Nephron progenitor cell (in vitro differentiated cells): ENCODE measurements at regions not wholly inside any gene's neighbourhood (a gene's known extent, or its start where the extent isn't known, plus 50 kb on each side); places are given as distances from the start of the nearest gene placed in this dataset.
A peak's percentile ranks its signal among the peaks of the same experiment; 100 is the strongest.

Experiments
- DNase-seq: peaks from one replicate; pipeline ENCODE4 v3.0.0; 2021
- H3K27ac Mint-ChIP-seq: 2 replicates; pipeline ENCODE4 v1.8.0; 2021; ENCODE audit warnings: mild to moderate bottlenecking, moderate library complexity, mixed read lengths
- H3K27me3 Mint-ChIP-seq: 2 replicates; pipeline ENCODE4 v1.8.0; 2021; ENCODE audit warnings: mild to moderate bottlenecking, low read depth, mixed read lengths; ENCODE audit not compliant: poor library complexity
- H3K36me3 Mint-ChIP-seq: 2 replicates; pipeline ENCODE4 v1.8.0; 2021; ENCODE audit warnings: low read depth, mixed read lengths
- H3K4me1 Mint-ChIP-seq: 2 replicates; pipeline ENCODE4 v1.8.0; 2021; ENCODE audit warnings: mixed read lengths
- H3K4me3 Mint-ChIP-seq: 2 replicates; pipeline ENCODE4 v1.8.0; 2021; ENCODE audit warnings: mild to moderate bottlenecking, moderate library complexity, mixed read lengths
- H3K9me3 Mint-ChIP-seq: 2 replicates; pipeline ENCODE4 v1.8.0; 2021; ENCODE audit warnings: mild to moderate bottlenecking, moderate library complexity, mixed read lengths
- CTCF ChIP-seq: fragments of 200-600 bp; sonication (generic); IDR thresholded peaks from 2 replicates; pipeline ENCODE4 v1.5.0; 2021; ENCODE audit warnings: antibody characterized with exemption

GRCh38 chr5:18433336-18433735 lies 799.1 kb downstream of the TAF11L14 start:
- no peak overlapping the region for H3K4me3 Mint-ChIP-seq
- no peak for DNase-seq
- no peak for TF ChIP-seq CTCF
- no peaks in the 10 kb centered on the region for H3K4me1 Mint-ChIP-seq
- no peak overlapping the region for H3K27ac Mint-ChIP-seq
- H3K27me3 Mint-ChIP-seq, result no peaks in the 10 kb centered on the region
- peaks cover 8% of the 10 kb centered on the region for H3K9me3 Mint-ChIP-seq
- no peaks in the 10 kb centered on the region for H3K36me3 Mint-ChIP-seq

- Mint-ChIP-seq H3K36me3 (no peaks in the 10 kb centered on the region), H3K27ac (no peak overlapping the region), H3K4me3 (no peak overlapping the region), H3K9me3 (peaks cover 10% of the 10 kb centered on the region), H3K27me3 (no peaks in the 10 kb centered on the region), H3K4me1 (no peaks in the 10 kb centered on the region)
- TF ChIP-seq CTCF, result no peak
- DNase-seq, result no peak
Observed at GRCh38 chr5:18438126-18438525, 803.9 kb downstream of the TAF11L14 start.

DNA sequence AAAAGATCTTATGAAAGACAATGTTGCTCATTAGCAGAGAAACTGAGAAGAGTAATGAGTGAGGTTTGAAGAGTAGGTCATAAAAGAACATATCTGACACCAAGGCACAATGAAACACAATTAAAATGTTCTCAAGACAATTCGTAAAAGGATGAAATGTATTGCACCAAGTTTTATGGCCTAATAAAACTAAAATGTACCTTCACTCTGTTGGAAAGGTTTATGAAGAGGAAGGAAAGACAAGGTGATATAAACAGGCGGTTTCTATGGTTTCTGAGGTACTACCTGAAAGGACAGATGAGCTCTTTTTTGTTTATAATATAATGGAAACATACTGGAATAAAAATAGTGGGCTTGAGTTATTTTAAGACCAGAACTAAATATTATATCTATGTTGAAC lies 821.3 kb downstream of the TAF11L14 start:
- TF ChIP-seq CTCF, result no peak
- Mint-ChIP-seq H3K9me3 (peaks cover 10% of the 10 kb centered on the region), H3K36me3 (no peaks in the 10 kb centered on the region), H3K27ac (no peak overlapping the region), H3K27me3 (no peaks in the 10 kb centered on the region), H3K4me3 (no peak overlapping the region), H3K4me1 (peaks cover 19% of the 10 kb centered on the region)
- DNase-seq, result no peak

- no peak overlapping the region for H3K4me3 Mint-ChIP-seq
- no peaks in the 10 kb centered on the region for H3K36me3 Mint-ChIP-seq
- no peak for DNase-seq
- H3K9me3 Mint-ChIP-seq, result peaks cover 10% of the 10 kb centered on the region
- no peak overlapping the region for H3K27ac Mint-ChIP-seq
- TF ChIP-seq CTCF, result no peak
- H3K4me1 Mint-ChIP-seq, result peaks cover 16% of the 10 kb centered on the region
- no peaks in the 10 kb centered on the region for H3K27me3 Mint-ChIP-seq
Observed at GRCh38 chr5:18457255-18457654, 823.0 kb downstream of the TAF11L14 start.

DNA sequence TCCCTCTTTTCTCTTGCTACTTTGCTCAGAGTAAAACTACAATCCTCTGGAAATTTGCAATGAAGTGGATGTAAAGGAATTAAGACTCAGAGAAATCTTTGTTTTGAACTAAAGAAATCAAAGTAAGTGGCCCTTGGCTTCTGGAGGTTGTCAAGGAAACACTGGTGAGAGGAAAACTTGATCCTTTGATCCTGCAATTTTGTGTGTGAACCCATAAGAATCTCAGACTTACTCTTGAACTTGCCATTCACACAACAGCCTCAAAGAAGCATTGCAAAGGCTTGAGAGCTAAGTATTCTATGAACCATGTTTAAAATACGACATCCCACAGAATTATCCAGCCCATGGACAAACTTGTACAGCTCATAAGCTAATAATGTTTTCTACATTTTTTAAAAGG lies 827.5 kb downstream of the TAF11L14 start:
- Mint-ChIP-seq H3K27ac (no peak overlapping the region), H3K36me3 (no peaks in the 10 kb centered on the region), H3K9me3 (peaks cover 10% of the 10 kb centered on the region), H3K27me3 (no peaks in the 10 kb centered on the region), H3K4me3 (no peak overlapping the region), H3K4me1 (peaks cover 5% of the 10 kb centered on the region)
- no peak for DNase-seq
- TF ChIP-seq CTCF, result no peak

- H3K4me3 Mint-ChIP-seq, result no peak overlapping the region
- TF ChIP-seq CTCF, result peak; percentile 58
- H3K27ac Mint-ChIP-seq, result peak overlapping the region; percentile 17
- H3K9me3 Mint-ChIP-seq, result no peaks in the 10 kb centered on the region
- peaks cover 10% of the 10 kb centered on the region for H3K4me1 Mint-ChIP-seq
- no peaks in the 10 kb centered on the region for H3K36me3 Mint-ChIP-seq
- DNase-seq, result peak; percentile 64
- no peaks in the 10 kb centered on the region for H3K27me3 Mint-ChIP-seq
Observed at GRCh38 chr5:18465833-18466681, 831.8 kb downstream of the TAF11L14 start.
